Endothelial cell (in vitro differentiated cells): ENCODE measurements at regions not wholly inside any gene's neighbourhood (a gene's known extent, or its start where the extent isn't known, plus 50 kb on each side); places are given as distances from the start of the nearest gene placed in this dataset.

ENCODE experiments used
- DNase-seq: peaks from one replicate; pipeline ENCODE4 v3.0.0; 2021; ENCODE audit warnings: low spot score
- H3K27ac Mint-ChIP-seq: one replicate; pipeline ENCODE4 v1.8.0; 2021; ENCODE audit warnings: mixed read lengths, inconsistent platforms; ENCODE audit not compliant: unreplicated experiment
- H3K27me3 Mint-ChIP-seq: one replicate; pipeline ENCODE4 v1.8.0; 2021; ENCODE audit warnings: mild to moderate bottlenecking, moderate library complexity, mixed read lengths, inconsistent platforms; ENCODE audit not compliant: unreplicated experiment
- H3K36me3 Mint-ChIP-seq: one replicate; pipeline ENCODE4 v1.8.0; 2021; ENCODE audit warnings: mild to moderate bottlenecking, low read depth, mixed read lengths, inconsistent platforms; ENCODE audit not compliant: unreplicated experiment
- H3K4me1 Mint-ChIP-seq: one replicate; pipeline ENCODE4 v1.8.0; 2021; ENCODE audit warnings: mild to moderate bottlenecking, mixed read lengths, inconsistent platforms; ENCODE audit not compliant: unreplicated experiment
- H3K4me3 Mint-ChIP-seq: one replicate; pipeline ENCODE4 v1.8.0; 2021; ENCODE audit warnings: mild to moderate bottlenecking, mixed read lengths, inconsistent platforms; ENCODE audit not compliant: unreplicated experiment
- H3K9me3 Mint-ChIP-seq: one replicate; pipeline ENCODE4 v1.8.0; 2021; ENCODE audit warnings: mixed read lengths, inconsistent platforms; ENCODE audit not compliant: unreplicated experiment
- CTCF ChIP-seq: fragments of 200-600 bp; sonication (generic); IDR thresholded peaks from one replicate; pipeline ENCODE4 v1.5.0; 2021; ENCODE audit warnings: antibody characterized with exemption; ENCODE audit not compliant: unreplicated experiment

GRCh38 chr3:151964743-151965142 is 91.3 kb downstream of the SUCNR1 start:
- no peak for TF ChIP-seq CTCF
- H3K36me3 Mint-ChIP-seq, result no peaks in the 10 kb centered on the region
- H3K27me3 Mint-ChIP-seq, result peaks cover 3% of the 10 kb centered on the region
- no peaks in the 10 kb centered on the region for H3K4me1 Mint-ChIP-seq
- H3K4me3 Mint-ChIP-seq, result no peak overlapping the region
- DNase-seq, result no peak
- H3K27ac Mint-ChIP-seq, result no peak overlapping the region
- no peaks in the 10 kb centered on the region for H3K9me3 Mint-ChIP-seq

- DNase-seq, result no peak
- Mint-ChIP-seq H3K4me1 (no peaks in the 10 kb centered on the region), H3K27me3 (peaks cover 3% of the 10 kb centered on the region), H3K36me3 (no peaks in the 10 kb centered on the region), H3K4me3 (no peak overlapping the region), H3K9me3 (no peaks in the 10 kb centered on the region), H3K27ac (no peak overlapping the region)
- no peak for TF ChIP-seq CTCF
These were observed 95.7 kb downstream of the SUCNR1 start for GRCh38 chr3:151969026-151969642.

- no peak for TF ChIP-seq CTCF
- no peak for DNase-seq
- Mint-ChIP-seq H3K9me3 (no peaks in the 10 kb centered on the region), H3K27me3 (peaks cover under 1% of the 10 kb centered on the region), H3K36me3 (no peaks in the 10 kb centered on the region), H3K4me3 (no peak overlapping the region), H3K4me1 (no peaks in the 10 kb centered on the region), H3K27ac (no peak overlapping the region)
These were observed 98.6 kb downstream of the SUCNR1 start for GRCh38 chr3:151971814-151972579.

- H3K4me3 Mint-ChIP-seq, result no peak overlapping the region
- DNase-seq, result no peak
- no peaks in the 10 kb centered on the region for H3K9me3 Mint-ChIP-seq
- no peaks in the 10 kb centered on the region for H3K27me3 Mint-ChIP-seq
- no peak overlapping the region for H3K27ac Mint-ChIP-seq
- H3K4me1 Mint-ChIP-seq, result no peaks in the 10 kb centered on the region
- H3K36me3 Mint-ChIP-seq, result no peaks in the 10 kb centered on the region
- TF ChIP-seq CTCF, result no peak
These were observed 100.6 kb downstream of the SUCNR1 start for GRCh38 chr3:151974067-151974466.

- Mint-ChIP-seq H3K27ac (no peak overlapping the region), H3K9me3 (no peaks in the 10 kb centered on the region), H3K36me3 (no peaks in the 10 kb centered on the region), H3K27me3 (no peaks in the 10 kb centered on the region), H3K4me1 (no peaks in the 10 kb centered on the region), H3K4me3 (no peak overlapping the region)
- DNase-seq, result no peak
- no peak for TF ChIP-seq CTCF
These were observed 103.0 kb downstream of the SUCNR1 start for GRCh38 chr3:151976211-151977050.
